Femur (tissue), 1 donor: ENCODE measurements at regions not wholly inside any gene's neighbourhood (a gene's known extent, or its start where the extent isn't known, plus 50 kb on each side); places are given as distances from the start of the nearest gene placed in this dataset.
"Not testable (repeated sequence)": the region's sequence is repeated elsewhere in the genome, so short reads cannot be mapped to it uniquely, and the experiment has no call there.

Source experiments
- DNase-seq: peaks from one replicate; pipeline ENCODE4 v3.0.0-alpha.2; 2017

DNA sequence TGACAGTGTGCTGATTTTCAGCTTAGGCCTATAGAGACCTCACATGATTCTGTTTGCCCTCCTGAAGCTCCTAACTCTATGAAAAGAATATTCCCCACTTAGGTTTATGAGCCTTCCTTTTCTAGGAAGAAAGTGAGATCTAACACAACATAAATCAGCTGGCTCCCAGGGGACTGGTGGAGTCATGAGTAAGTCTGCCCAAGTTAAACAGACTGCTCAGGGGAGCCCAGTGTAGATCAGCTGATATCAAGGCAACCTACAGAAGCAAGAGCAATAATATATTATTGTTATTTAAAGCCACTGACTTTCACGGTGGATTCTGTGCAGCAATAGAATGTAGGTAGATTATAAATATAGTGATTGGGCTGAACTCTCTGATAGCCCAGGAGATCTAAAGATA is 1978.6 kb upstream of the CDH6 start:
- DNase-seq: no peak

GRCh38 chr5:29213475-29213874 is 1980.0 kb upstream of the CDH6 start:
- no peak for DNase-seq

GRCh38 chr5:29208024-29208423 is 1985.5 kb upstream of the CDH6 start:
- DNase-seq: no peak

- DNase-seq: no peak
Measured at GRCh38 chr5:29203049-29203448, 1990.4 kb upstream of the CDH6 start.

DNA sequence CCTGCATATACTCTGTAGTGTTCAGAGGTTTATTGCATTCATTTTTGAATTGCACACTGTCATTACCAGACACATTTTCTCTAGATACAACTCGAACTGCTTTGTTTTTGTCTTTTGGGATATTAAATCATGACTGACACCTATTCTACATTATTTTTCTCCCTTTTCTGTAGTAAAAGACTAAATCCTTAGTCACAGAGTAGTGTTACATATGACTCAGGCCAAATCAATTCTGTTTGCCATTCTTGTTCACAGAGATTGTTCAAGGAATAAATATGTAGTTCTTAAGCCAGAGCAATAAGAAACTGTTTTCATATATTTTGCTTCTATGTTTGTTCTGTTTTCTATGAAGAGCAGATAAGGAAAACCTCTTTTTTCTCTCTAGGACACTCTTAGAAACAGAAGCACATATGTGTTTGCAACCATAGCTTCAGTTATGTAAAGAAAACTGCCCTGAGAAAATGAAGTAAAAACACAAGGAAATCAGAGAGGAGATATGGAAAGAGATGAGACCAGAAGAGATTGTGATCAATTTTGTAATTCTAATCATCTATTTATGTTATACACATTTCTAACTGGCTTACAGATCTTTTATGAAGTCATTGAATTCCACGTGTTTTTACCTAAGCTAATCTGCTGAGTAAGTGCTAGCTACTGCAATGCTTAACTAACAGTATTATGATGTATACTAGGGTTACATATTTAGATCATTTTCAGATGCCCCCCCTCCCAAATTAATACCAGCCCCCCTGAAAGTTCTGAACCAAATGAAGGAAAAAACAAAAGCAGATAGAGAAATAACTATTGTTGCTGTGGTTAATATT is 1995.6 kb upstream of the CDH6 start:
- DNase-seq: no peak

GRCh38 chr5:29193972-29194371 is 1999.5 kb upstream of the CDH6 start:
- no peak for DNase-seq

DNA sequence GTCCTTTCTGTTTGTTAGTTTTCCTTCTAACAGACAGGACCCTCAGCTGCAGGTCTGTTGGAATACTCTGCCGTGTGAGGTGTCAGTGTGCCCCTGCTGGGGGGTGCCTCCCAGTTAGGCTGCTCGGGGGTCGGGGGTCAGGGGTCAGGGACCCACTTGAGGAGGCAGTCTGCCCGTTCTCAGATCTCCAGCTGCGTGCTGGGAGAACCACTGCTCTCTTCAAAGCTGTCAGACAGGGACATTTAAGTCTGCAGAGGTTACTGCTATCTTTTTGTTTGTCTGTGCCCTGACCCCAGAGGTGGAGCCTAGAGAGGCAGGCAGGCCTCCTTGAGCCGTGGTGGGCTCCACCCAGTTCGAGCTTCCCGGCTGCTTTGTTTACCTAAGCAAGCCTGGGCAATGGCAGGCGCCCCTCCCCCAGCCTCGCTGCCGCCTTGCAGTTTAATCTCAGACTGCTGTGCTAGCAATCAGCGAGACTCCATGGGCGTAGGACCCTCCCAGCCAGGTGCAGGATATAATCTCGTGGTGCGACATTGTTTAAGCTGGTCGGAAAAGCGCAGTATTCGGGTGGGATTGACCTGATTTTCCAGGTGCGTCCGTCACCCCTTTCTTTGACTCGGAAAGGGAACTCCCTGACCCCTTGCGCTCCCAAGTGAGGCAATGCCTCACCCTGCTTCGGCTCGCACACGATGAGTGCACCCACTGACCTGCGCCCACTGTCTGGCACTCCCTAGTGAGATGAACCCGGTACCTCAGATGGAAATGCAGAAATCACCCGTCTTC is 2002.0 kb upstream of the CDH6 start:
- not testable (repeated sequence) for DNase-seq

DNA sequence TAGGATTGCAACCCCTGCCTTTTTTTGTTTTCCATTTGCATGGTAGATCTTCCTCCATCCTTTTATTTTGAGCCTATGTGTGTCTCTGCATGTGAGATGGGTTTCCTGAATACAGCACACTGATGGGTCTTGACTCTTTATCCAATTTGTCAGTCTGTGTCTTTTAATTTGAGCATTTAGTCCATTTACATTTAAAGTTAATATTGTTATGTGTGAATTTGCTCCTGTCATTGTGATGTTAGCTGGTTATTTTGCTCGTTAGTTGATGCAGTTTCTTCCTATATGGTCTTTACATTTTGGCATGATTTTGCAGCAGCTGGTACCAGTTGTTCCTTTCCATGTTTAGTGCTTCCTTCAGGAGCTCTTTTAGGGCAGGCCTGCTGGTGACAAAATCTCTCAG is 2003.1 kb upstream of the CDH6 start:
- DNase-seq: not testable (repeated sequence)

GRCh38 chr5:29186380-29186779 is 2007.1 kb upstream of the CDH6 start:
- DNase-seq: not testable (repeated sequence)

DNA sequence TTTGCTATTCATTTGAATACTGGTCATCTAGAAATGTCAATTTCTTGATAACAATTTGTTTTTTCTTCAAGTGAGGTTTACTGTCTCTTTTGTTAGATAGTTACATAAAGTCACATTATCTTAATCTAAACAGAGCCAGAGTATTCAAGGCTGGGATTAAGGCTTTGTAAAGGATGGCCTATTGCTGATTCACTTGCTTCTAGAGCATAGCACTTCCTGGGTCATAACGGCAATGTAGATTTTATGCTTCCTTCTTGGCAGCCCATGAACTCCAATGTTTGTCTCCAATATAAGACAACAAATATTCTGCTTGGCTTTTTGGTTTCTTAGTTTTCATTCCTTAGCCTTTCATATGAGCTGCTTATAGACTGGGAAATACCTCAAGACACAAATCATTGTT is 2007.9 kb upstream of the CDH6 start:
- no peak for DNase-seq

DNA sequence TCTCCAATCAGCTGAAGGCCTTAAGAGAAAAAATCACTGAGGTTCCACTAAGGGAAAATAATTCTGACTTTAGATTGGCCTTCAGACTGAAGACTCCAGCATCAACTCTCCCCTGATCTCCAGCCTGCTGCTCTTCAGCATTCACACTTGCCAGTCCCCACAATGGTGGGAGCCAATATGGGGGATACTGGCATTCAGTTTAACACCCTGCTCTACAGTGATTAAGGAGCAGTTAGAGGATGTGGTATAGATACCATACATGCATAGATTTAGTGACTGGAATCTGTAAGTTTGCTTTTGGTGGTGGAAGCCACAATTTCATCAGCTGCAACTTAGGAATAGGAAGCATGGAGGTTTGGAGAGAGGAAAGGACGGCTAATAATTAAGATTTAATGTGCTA is 2017.7 kb upstream of the CDH6 start:
- no peak for DNase-seq

DNA sequence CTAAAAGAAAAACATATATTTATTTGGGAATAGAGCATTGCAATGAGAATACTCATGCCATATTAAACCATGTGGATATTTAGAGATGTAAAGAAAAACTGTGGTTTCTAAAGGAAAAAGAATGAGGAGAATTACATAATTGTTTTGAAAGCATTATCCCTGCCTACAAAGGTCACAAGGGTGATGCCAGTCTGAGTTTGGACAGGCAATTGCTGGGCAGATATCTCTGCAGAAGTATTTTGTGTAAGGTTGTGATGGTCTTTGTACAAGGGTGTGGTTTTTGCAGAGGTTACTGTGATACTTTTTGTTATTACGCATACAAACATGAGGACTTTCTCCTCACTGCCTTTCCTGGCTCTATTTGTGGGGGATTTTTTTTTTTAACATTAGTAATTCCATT is 2022.9 kb upstream of the CDH6 start:
- no peak for DNase-seq

DNA sequence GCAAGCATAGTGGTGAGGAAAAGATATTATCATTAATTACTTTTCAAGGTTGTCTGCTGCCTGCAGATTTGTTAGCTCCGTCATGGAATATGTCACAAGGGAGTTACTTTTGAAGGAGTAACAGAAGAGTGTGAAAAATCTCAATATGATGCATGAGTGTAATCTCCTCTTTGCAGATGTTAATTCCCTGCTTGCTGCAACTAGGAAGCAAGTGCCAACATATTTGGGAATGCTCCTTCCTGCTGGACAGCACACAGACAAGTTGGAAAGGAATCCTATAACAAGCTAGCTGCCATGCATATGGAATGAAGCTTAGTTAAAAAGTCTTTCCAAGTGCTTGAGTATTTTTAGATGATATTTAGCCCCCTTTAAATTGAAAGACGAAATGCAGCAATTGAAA is 2023.6 kb upstream of the CDH6 start:
- DNase-seq: peak; percentile 52

GRCh38 chr5:29162297-29162696 is 2031.2 kb upstream of the CDH6 start:
- no peak for DNase-seq

DNA sequence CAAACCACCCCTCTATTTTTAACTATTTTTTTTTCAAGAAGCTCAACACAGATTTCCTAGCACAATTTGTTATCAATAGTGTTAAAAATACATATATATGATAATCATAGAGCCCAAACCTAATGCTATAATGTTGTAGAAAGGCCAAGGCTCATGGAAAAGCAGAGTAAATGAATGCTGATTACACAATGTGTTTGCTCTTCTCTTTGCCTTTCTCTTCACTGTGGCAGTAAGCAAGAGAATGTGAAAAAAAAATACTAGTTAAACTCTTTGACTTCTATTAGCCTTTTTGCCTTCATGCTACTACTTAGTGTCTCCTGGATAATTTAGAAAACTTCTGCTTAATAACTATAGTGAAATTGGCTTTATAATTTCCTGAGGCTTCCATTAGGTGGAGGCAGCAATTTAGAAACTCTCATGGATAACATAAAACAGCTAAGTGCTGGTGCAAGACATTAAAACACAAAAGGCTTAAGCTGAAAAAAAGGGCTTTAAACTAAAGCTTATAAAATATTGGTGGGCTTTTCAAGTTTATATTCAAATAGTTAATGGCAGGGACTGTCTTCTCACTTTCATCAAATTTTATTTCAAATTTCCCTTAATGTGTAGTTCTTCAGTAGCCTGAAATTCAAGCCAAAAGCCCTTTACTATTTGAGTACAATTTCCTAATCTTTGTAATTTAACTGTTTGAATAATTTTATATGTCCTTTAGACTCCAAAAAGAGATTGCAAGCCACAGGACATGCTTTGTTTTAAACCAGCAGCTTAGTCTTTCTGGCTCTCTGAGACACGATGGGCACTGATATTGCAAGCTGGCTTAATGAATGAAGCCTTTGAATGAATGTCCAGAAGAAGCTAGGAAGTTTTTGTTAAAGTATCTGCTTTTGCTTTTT is 2031.8 kb upstream of the CDH6 start:
- no peak for DNase-seq

GRCh38 chr5:29157975-29158374 is 2035.5 kb upstream of the CDH6 start:
- no peak for DNase-seq

DNA sequence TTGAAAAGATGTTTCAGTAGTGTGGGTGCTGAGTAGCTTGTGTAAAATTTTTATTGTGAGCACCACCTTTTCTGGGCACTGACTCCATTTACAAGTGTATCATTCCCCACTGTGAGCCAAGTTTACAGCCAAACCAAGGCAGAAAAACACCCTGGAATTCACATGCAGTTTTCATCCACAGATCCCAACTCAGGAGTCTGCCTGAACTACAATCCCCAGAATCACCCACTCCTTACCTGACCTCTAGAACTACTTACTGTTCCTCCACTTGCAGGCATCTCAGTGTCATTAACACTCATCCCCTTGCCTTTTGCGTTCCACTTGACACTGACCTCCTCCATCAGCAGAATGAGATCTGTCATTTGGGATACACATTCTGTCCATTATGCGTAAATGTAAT is 2042.6 kb upstream of the CDH6 start:
- no peak for DNase-seq

- DNase-seq: no peak
Measured at GRCh38 chr5:29148581-29148980, 2044.9 kb upstream of the CDH6 start.

GRCh38 chr5:29148073-29148472 is 2045.4 kb upstream of the CDH6 start:
- no peak for DNase-seq

- DNase-seq: no peak
Measured at GRCh38 chr5:29143266-29143665, 2050.2 kb upstream of the CDH6 start.

DNA sequence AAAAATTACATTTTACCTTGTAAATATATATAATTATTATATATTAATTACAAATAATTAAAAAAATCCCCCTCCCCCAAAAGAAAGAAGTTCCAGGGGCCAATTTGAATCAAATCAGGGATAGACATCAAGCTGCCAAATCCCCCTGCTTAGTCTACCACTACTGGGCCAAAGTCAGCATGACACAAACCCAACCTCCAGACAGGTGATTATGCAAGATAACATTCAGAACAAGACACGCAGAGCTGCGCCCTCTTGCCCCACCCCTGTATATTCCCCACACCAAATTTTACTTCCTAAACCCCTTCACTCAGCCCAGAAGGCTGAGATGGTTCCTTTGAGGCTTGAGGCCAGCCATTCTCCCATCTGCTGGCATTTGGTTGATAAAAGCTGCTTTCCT is 2059.1 kb upstream of the CDH6 start:
- DNase-seq: no peak

DNA sequence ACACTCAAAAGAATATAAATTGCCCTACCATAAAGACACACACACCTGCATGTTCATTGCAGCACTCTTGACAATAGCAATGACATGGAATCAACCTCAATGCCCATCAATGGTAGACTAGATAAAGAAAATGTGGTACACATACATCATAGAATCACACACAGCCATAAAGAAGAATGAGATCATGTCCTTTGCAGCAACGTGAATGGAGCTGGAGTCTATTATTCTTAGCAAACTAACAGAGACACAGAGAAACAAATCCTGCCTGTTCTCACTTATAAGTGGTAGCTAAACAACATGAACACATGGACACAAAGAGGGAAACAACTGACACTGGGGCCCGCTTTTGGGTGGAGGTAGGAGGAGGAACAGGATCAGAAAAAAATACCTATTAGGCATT is 2062.2 kb upstream of the CDH6 start:
- no peak for DNase-seq

GRCh38 chr5:29130786-29131185 is 2062.7 kb upstream of the CDH6 start:
- no peak for DNase-seq
